NCI-H526 treated with DMSO at 0.1 percent for 48 hours (cell line): ENCODE measurements at regions not wholly inside any gene's neighbourhood (a gene's known extent, or its start where the extent isn't known, plus 50 kb on each side); places are given as distances from the start of the nearest gene placed in this dataset.

ENCODE experiments used
- DNase-seq: peaks from one replicate; lab custom pipeline; 2025; lab: John Stamatoyannopoulos, UW

GRCh38 chr4:8774071-8774470 is 97.6 kb downstream of the HMX1 start:
- no peak for DNase-seq

- DNase-seq: no peak
Measured at GRCh38 chr4:8773124-8773931, 98.3 kb downstream of the HMX1 start.

GRCh38 chr4:8772499-8773123 is 99.0 kb downstream of the HMX1 start:
- DNase-seq: no peak

GRCh38 chr4:8771666-8772065 is 100.0 kb downstream of the HMX1 start:
- no peak for DNase-seq

- DNase-seq: no peak
Measured at GRCh38 chr4:8771258-8771590, 100.4 kb downstream of the HMX1 start.

GRCh38 chr4:8770518-8771257 is 101.0 kb downstream of the HMX1 start:
- no peak for DNase-seq

- no peak for DNase-seq
Measured at GRCh38 chr4:8769645-8770517, 101.8 kb downstream of the HMX1 start.

- DNase-seq: no peak
Measured at GRCh38 chr4:8768357-8768999, 103.2 kb downstream of the HMX1 start.

GRCh38 chr4:8766610-8767009 is 105.0 kb downstream of the HMX1 start:
- no peak for DNase-seq

GRCh38 chr4:8765631-8766590 is 105.7 kb downstream of the HMX1 start:
- no peak for DNase-seq

- DNase-seq: no peak
Measured at GRCh38 chr4:8765084-8765483, 106.6 kb downstream of the HMX1 start.

- DNase-seq: no peak
Measured at GRCh38 chr4:8763966-8764901, 107.4 kb downstream of the HMX1 start.

GRCh38 chr4:8762951-8763735 is 108.5 kb downstream of the HMX1 start:
- DNase-seq: no peak

- no peak for DNase-seq
Measured at GRCh38 chr4:8762356-8762755, 109.3 kb downstream of the HMX1 start.

- DNase-seq: no peak
Measured at GRCh38 chr4:8761824-8762205, 109.8 kb downstream of the HMX1 start.

GRCh38 chr4:8761167-8761823 is 110.3 kb downstream of the HMX1 start:
- no peak for DNase-seq

GRCh38 chr4:8760561-8760960 is 111.1 kb downstream of the HMX1 start:
- no peak for DNase-seq

- DNase-seq: no peak
Measured at GRCh38 chr4:8759987-8760386, 111.7 kb downstream of the HMX1 start.
